ENCODE measurements at regions not wholly inside any gene's neighbourhood (a gene's known extent, or its start where the extent isn't known, plus 50 kb on each side); places are given as distances from the start of the nearest gene placed in this dataset.
A peak's percentile ranks its signal among the peaks of the same experiment; 100 is the strongest.

DNA sequence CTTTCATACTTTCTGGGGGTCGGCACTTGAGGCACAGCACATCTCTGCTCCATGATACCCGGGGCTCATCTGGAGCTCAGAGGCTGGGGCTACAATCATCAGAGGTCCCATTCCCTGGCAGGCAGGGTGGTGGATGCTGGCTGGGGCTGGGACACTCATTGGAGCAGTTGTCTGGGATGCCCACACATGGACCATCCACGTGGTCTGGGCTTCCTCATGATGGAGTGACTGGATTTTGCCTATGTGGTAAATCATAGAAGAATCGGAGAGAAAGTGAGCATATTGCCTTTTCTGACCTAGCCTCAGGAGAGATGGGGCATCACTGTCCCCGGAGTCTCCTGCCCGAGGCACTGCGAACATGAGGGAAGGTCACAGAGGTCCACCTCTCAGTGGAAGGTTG, 91.4 kb upstream of the IRS2 start:
- Histone ChIP-seq H3K27me3 (no peaks in the 10 kb centered on the region), H3K9me3 (ENCODE audit: low read depth) (no peaks in the 10 kb centered on the region), H3K36me3 (no peaks in the 10 kb centered on the region), H3K4me1 (ENCODE audit: low read depth) (no peaks in the 10 kb centered on the region), H3K4me3 (no peak overlapping the region), H3K27ac (no peak overlapping the region)
- DNase-seq (ENCODE audit: low read depth in 1 of 2, low spot score in 1 of 2): no peak
- TF ChIP-seq, protein P1, sequence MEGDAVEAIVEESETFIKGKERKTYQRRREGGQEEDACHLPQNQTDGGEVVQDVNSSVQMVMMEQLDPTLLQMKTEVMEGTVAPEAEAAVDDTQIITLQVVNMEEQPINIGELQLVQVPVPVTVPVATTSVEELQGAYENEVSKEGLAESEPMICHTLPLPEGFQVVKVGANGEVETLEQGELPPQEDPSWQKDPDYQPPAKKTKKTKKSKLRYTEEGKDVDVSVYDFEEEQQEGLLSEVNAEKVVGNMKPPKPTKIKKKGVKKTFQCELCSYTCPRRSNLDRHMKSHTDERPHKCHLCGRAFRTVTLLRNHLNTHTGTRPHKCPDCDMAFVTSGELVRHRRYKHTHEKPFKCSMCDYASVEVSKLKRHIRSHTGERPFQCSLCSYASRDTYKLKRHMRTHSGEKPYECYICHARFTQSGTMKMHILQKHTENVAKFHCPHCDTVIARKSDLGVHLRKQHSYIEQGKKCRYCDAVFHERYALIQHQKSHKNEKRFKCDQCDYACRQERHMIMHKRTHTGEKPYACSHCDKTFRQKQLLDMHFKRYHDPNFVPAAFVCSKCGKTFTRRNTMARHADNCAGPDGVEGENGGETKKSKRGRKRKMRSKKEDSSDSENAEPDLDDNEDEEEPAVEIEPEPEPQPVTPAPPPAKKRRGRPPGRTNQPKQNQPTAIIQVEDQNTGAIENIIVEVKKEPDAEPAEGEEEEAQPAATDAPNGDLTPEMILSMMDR (IDR thresholded peaks at IDR 0.05; ENCODE audit: low read depth, low read length): no peak

DNA sequence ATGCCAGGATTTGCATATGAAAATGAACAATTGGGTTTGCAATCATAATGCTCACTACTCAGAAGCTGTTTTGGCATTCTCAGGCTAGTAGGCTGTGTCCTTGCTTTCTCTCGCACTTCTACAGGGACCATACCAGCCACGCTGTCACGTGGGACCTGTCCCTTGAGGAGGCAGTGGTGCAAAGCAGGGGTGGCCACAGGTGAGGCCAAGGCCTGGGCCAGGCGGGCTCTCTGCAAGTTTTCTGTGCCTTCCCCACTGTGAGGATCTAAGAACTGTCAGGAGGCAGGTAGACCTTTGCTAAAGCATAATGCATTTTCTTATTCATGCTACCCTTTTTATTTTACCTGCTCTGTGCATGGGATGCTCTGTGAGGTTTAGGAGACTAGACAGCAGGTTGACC, 89.4 kb upstream of the IRS2 start:
- no peaks in the 10 kb centered on the region for H3K4me1 ChIP-seq (ENCODE audit: low read depth)
- no peaks in the 10 kb centered on the region for H3K36me3 ChIP-seq
- DNase-seq (ENCODE audit: low read depth in 1 of 2, low spot score in 1 of 2): no peak
- H3K9me3 ChIP-seq (ENCODE audit: low read depth): no peaks in the 10 kb centered on the region
- no peak overlapping the region for H3K4me3 ChIP-seq
- no peaks in the 10 kb centered on the region for H3K27me3 ChIP-seq
- TF ChIP-seq, protein P1 (IDR thresholded peaks at IDR 0.05; ENCODE audit: low read depth, low read length): no peak
- H3K27ac ChIP-seq: no peak overlapping the region

DNA sequence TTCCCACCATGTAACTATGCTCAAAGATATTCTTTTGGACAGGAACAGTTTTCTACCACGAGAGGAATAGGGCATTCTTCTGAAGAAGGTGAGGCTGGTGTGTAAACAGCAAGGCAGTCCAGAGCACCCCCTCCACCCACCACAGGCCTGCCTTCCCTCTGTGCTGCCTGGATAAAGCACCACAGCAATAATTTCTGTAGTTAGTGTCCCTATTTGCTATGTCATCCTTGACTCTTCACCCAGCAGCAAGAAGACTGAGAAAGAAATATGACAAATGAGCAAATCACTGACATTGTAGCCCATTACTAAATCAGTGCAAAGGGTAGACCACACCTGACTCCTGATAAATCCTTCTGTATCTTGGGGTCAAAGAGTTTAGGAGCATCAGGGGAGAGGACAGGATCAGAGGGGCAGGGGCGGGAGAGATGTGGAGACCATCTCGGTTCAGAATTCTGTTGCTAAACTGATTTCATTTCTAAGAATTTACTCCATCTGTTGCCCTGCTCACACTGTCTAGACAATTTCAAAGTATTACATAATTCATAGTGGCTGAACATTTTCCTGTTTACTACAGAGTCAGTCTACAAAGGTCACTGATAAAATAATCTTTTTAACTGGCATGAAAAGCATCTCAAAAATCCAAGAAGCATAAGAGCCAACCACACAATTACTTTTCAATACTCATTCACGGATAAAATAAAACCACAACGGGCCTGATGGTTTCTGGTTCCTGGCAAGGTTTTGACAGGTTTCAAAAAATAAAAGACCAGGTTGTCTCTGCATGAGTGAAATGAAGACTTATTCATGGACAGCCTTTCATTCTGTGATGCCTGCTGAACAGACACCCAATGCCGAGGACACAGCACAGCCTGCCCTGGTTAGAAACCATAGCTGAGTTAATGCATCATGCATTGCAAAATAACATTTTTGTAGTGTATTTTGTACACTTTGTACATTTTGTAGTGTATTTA, 88.4 kb upstream of the IRS2 start:
- no peaks in the 10 kb centered on the region for H3K9me3 ChIP-seq (ENCODE audit: low read depth)
- H3K4me3 ChIP-seq: no peak overlapping the region
- TF ChIP-seq, protein P1 (IDR thresholded peaks at IDR 0.05; ENCODE audit: low read depth, low read length): no peak
- peak in 1 of 2 donors; percentile 77 for DNase-seq (ENCODE audit: low read depth in 1 of 2, low spot score in 1 of 2)
- no peaks in the 10 kb centered on the region for H3K4me1 ChIP-seq (ENCODE audit: low read depth)
- H3K27me3 ChIP-seq: no peaks in the 10 kb centered on the region
- H3K27ac ChIP-seq: no peak overlapping the region
- H3K36me3 ChIP-seq: no peaks in the 10 kb centered on the region

DNA sequence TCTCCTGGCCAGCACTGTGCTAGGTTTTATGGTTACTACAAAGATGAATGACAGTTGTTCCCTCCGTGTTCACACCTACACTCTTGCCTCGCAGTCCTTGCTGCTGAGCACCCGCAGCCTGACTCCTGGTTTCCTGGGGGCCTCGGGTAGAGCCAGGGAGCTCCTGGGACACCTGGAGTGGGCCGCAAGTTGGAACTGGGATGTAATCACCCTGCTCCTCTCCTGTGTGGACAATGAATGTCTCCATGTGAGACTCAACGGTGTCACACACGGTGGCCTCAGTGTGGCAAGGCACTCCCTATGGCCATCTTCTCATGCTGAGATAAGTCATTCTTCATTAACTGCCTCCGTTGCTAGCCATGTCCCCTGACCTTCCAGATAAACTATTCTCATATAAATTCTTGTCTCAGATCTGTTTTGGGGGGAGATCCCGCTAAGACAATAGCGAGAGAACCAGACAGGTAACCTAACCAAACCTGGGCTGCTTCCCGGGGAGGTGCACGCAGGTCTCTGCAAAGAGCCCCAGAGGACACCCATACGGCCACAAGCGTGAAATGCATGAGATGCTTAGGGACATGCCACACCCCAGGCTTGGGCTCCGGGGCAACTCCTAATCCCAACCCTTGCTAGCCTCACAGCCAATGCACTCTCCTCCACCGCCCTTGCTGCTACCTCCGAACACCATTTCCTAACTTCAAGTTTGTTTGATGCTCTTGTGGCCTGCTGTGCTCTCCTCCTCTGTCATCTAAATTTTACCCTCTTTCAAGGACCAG, 87.2 kb upstream of the IRS2 start:
- TF ChIP-seq, protein P1 (IDR thresholded peaks at IDR 0.05; ENCODE audit: low read depth, low read length): no peak
- Histone ChIP-seq H3K9me3 (ENCODE audit: low read depth) (no peaks in the 10 kb centered on the region), H3K27me3 (no peaks in the 10 kb centered on the region), H3K4me3 (no peak overlapping the region), H3K36me3 (no peaks in the 10 kb centered on the region), H3K27ac (no peak overlapping the region), H3K4me1 (ENCODE audit: low read depth) (peaks cover 11% of the 10 kb centered on the region)
- DNase-seq (ENCODE audit: low read depth in 1 of 2, low spot score in 1 of 2): no peak

DNA sequence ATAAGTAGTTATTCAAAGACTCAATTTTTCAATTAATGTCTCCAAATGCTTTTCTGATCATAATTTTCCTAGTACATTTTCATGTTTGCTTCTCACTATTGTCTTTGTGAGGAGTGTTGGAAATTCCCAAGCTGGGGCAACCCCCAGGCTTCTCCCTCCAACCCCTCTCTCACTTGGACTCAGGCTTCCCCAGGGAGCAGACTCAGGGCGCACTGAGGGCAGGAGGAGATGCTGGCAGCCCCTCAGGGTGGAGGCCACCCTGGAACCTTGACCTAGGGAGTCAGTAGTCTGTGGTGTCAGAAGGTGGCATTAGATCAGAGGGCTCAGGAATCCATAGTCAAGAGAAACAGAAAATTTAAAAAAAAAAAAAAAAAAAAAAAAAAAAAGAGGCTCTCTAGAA, 86.5 kb upstream of the IRS2 start:
- no peak for DNase-seq (ENCODE audit: low read depth in 1 of 2, low spot score in 1 of 2)
- H3K4me1 ChIP-seq (ENCODE audit: low read depth): peaks cover 13% of the 10 kb centered on the region
- H3K9me3 ChIP-seq (ENCODE audit: low read depth): no peaks in the 10 kb centered on the region
- H3K27me3 ChIP-seq: no peaks in the 10 kb centered on the region
- no peaks in the 10 kb centered on the region for H3K36me3 ChIP-seq
- no peak overlapping the region for H3K27ac ChIP-seq
- no peak overlapping the region for H3K4me3 ChIP-seq
- TF ChIP-seq, protein P1 (IDR thresholded peaks at IDR 0.05; ENCODE audit: low read depth, low read length): no peak

All from cardiac muscle cell (in vitro differentiated cells and primary cell).